Testis (tissue), 2 donors: ENCODE measurements at regions not wholly inside any gene's neighbourhood (a gene's known extent, or its start where the extent isn't known, plus 50 kb on each side); places are given as distances from the start of the nearest gene placed in this dataset.

ENCODE experiments used
- DNase-seq: peaks from one replicate; pipeline ENCODE4 v3.0.0-alpha.2; 2019
- H3K27ac ChIP-seq, 2 donors: fragments of 200-600 bp; sonication (generic); one replicate each; pipeline ENCODE4 v1.5.1; 2019
- H3K27me3 ChIP-seq: fragments of 200-600 bp; sonication (generic); one replicate; pipeline ENCODE4 v1.5.1; 2019
- H3K36me3 ChIP-seq: fragments of 200-600 bp; sonication (generic); one replicate; pipeline ENCODE4 v1.5.1; 2017; ENCODE audit warnings: low read depth; ENCODE audit errors: missing control alignments
- H3K4me1 ChIP-seq: fragments of 200-600 bp; sonication (generic); one replicate; pipeline ENCODE4 v1.5.1; 2019
- H3K4me3 ChIP-seq, 2 donors: fragments of 200-600 bp; sonication (generic); one replicate each; pipeline ENCODE4 v1.5.1; 2017 to 2019
- H3K9me3 ChIP-seq: fragments of 200-600 bp; sonication (generic); one replicate; pipeline ENCODE4 v1.5.1; 2017
- CTCF ChIP-seq, 3 experiments: fragments of 450-650 bp in 2 of 3; fragments of 200-600 bp in 1 of 3; sonication (generic) in 1 of 3; IDR thresholded peaks; one replicate each; pipeline ENCODE4 v1.5.1; 2016 to 2019; ENCODE audit warnings: antibody characterized with exemption in 3 of 3, mild to moderate bottlenecking in 2 of 3, moderate library complexity in 1 of 3
- POLR2A ChIP-seq: fragments of 450-650 bp; IDR thresholded peaks from one replicate; pipeline ENCODE4 v1.6.1; 2017; ENCODE audit warnings: antibody characterized with exemption, mild to moderate bottlenecking, moderate library complexity
- WGBS, 2 donors: methylation state at CpG; one replicate each; pipeline ENCODE4 v1.1.5; 2018; 5-methylcytosine and 5-hydroxymethylcytosine counted together
- intact Hi-C: fragments of 100-400 bp; cut with DNase I; formaldehyde crosslinking; loops from one replicate; pipeline ENCODE4 v1.15.1; 2023; ENCODE audit warnings: low total_unique reads

DNA sequence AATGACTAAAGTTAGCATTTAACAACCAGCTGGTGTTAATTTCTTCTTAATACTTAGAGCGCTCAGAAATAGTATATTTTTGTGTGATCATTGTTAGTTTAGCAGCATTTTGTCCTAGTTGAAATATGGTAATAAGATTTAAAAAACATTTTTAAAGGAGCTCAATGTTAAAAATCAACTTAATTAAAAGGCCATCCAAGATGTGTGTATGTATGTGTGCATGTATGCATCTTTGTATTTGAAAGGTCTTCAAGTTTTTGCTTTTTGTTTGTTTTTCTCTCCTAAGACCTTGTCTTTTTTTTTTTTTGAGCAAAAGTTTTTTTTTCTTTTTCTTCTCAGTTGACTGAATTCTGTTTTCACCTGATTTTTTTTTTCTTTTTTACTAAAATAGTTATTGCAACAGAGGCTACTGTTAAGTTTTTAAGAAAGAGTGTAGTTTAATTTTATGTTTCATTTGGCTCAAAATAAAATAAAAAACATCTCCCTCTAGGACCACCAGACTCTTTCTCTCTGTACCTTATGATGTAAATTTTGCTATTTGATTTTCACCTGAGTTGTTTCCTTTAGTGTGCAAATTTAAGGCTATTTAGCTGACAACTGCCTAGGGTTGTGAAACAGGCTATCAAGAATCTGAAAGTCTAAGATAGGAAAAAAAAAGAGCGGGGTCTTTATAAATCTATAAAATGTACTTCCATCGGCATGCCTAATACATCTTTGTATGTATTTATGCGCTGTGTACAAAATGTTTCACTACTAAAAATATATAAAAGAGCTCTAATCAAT, 76.4 kb upstream of the C1GALT1 start:
- Histone ChIP-seq H3K27me3 (no peaks in the 10 kb centered on the region), H3K4me1 (no peaks in the 10 kb centered on the region), H3K9me3 (no peaks in the 10 kb centered on the region), H3K36me3 (no peaks in the 10 kb centered on the region), H3K27ac (no peak overlapping the region), H3K4me3 (no peak overlapping the region)
- TF ChIP-seq CTCF (IDR thresholded peaks at IDR 0.05) (no peak), POLR2A (no peak)
- DNase-seq: no peak
- intact Hi-C loops: no loop called here
- 74 to 87% methylated on average over 4 of the region's 4 CpGs for WGBS, 2 donors

GRCh38 chr7:7108931-7109330, 73.4 kb upstream of the C1GALT1 start:
- Histone ChIP-seq H3K36me3 (no peaks in the 10 kb centered on the region), H3K4me1 (no peaks in the 10 kb centered on the region), H3K4me3 (no peak overlapping the region), H3K9me3 (no peaks in the 10 kb centered on the region), H3K27ac (no peak overlapping the region), H3K27me3 (no peaks in the 10 kb centered on the region)
- intact Hi-C loops: no loop called here
- no peak for DNase-seq
- 58 to 96% methylated on average over 1 of the region's 1 CpG for WGBS, 2 donors
- TF ChIP-seq CTCF (IDR thresholded peaks at IDR 0.05) (no peak), POLR2A (no peak)

DNA sequence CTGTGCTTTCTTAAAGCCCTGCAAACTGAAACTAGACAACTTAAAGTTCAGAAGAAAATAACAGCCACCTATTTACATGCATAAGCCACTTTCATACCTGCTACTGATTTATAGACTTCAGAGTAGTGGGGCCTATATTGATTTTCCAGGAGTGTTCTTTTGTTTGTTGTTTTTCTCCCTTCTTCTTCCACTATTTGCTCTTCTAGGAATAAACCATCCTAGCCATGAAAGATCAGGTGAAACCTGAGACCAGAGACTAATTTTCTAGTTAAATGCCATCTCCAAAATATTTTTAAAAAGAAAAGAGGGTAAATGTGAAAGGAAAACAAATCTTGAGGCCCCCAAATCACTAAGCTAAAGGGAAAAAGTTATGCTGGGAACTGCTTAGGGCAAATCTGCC, 72.4 kb upstream of the C1GALT1 start:
- Histone ChIP-seq H3K9me3 (no peaks in the 10 kb centered on the region), H3K27ac (no peak overlapping the region), H3K36me3 (no peaks in the 10 kb centered on the region), H3K4me3 (no peak overlapping the region), H3K27me3 (no peaks in the 10 kb centered on the region), H3K4me1 (no peaks in the 10 kb centered on the region)
- no peak for DNase-seq
- TF ChIP-seq CTCF (IDR thresholded peaks at IDR 0.05) (no peak), POLR2A (no peak)
- intact Hi-C loops: no loop called here

DNA sequence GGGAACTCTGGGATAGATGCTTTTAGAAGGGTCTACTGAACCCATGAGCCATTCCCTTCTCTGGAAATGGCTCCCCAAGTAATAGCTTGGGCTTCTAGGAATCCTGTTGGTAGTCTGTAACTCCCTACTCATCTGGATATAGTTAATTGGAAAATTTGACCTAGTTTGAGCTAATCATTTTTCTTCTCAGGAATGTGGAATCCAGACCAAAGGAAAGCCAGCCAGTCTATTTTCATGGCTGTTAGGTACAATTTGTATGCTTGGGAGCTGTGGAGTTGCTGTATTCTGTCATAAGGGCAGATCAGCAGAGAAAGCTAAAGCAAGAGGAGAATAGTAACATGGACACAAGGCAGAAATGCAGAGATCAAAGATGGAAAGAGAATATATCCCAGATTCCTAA, 71.6 kb upstream of the C1GALT1 start:
- no peak overlapping the region for H3K27ac ChIP-seq
- intact Hi-C loops: no loop called here
- no peaks in the 10 kb centered on the region for H3K4me1 ChIP-seq
- TF ChIP-seq CTCF (IDR thresholded peaks at IDR 0.05): no peak
- no peaks in the 10 kb centered on the region for H3K27me3 ChIP-seq
- no peak overlapping the region for H3K4me3 ChIP-seq
- H3K36me3 ChIP-seq: no peaks in the 10 kb centered on the region
- DNase-seq: no peak
- no peaks in the 10 kb centered on the region for H3K9me3 ChIP-seq

DNA sequence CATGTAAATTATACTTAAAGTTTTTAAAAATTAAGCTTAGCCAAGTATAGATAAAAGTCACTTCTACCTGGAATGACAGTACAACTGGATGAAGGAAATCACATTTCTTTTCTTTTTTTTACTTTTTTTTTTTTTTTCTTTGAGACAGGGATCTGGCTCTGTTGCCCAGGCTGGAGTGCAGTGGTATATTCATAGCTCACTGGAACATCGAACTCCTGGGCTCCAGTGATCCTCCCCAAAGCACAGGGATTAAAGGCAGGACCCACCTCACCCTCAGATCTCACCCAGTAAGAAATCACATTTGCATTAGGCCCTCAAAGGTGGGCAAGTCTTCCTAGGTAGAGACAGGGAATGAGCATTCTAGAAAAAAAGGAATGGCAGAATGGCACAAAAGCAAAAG, 69.5 kb upstream of the C1GALT1 start:
- 93% methylated on average over 1 of the region's 1 CpG for WGBS, 2 donors

More for the DNA sequence above, 69.5 kb upstream of the C1GALT1 start:
- Histone ChIP-seq H3K36me3 (no peaks in the 10 kb centered on the region), H3K4me1 (no peaks in the 10 kb centered on the region), H3K27ac (no peak overlapping the region), H3K9me3 (no peaks in the 10 kb centered on the region), H3K4me3 (no peak overlapping the region), H3K27me3 (no peaks in the 10 kb centered on the region)
- TF ChIP-seq POLR2A (no peak), CTCF (IDR thresholded peaks at IDR 0.05) (no peak)
- intact Hi-C loops: no loop called here
- DNase-seq: no peak
